Astrocyte of the cerebellum (primary cell): ENCODE measurements at regions not wholly inside any gene's neighbourhood (a gene's known extent, or its start where the extent isn't known, plus 50 kb on each side); places are given as distances from the start of the nearest gene placed in this dataset.

Experiments used
- DNase-seq: peaks from one replicate; pipeline ENCODE4 v3.0.0-alpha.2; 2011; ENCODE audit warnings: low read depth
- H3K4me3 ChIP-seq: 2 replicates; pipeline ENCODE4 v1.5.1; 2011; ENCODE audit warnings: mild to moderate bottlenecking, low read depth, low read length, moderate library complexity
- in situ Hi-C: cut with HindIII; loops from 2 replicates; pipeline ENCODE4 v1.10.0; 2017; ENCODE audit warnings: low sequenced_read_pairs
- TF ChIP-seq, protein P1 (sequence below): IDR thresholded peaks from 2 replicates; pipeline ENCODE4 v1.5.1; 2012; ENCODE audit warnings: low read length, low read depth, moderate library complexity, mild to moderate bottlenecking; ENCODE audit errors: missing control alignments

DNA sequence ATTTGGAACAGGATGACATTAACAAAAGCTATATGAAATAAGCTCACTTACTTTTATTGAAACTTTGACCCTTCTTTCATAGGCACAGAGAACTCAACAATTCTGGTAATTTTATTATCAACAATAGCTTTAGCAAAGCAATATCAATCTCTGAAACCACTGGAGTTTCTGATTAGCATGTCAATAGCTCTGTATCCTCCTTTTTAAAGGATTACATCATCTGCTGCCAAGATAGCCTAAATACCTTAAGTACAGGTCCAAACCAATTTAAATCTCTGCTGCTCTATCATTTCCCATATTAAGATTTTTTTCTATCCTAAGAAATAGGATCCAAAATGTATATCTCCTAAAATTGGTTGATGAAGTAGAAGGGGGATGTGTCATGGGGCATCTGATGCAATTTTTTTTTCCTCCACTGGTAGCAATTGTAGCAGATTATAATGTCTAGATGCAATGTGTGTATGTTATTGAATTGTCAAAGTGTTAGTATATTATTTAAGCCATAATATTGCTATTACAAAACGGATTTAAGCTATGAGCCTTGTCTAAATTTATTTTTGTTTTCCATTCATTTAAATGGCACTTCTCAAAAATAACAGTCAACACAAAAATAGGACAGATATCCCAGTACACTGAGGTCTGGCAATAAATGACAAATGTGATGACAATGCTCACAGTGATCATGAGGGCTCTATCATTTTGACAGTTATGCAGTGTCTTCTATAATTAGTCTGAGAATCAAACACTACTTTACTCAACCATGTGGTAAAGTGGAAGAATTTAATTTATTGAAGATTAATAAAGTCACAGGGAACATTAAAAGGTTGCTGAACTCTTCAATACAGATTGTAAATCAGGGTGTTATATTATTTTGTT, 328.4 kb downstream of the CDH7 start:
- DNase-seq = no peak
- TF ChIP-seq, protein P1, sequence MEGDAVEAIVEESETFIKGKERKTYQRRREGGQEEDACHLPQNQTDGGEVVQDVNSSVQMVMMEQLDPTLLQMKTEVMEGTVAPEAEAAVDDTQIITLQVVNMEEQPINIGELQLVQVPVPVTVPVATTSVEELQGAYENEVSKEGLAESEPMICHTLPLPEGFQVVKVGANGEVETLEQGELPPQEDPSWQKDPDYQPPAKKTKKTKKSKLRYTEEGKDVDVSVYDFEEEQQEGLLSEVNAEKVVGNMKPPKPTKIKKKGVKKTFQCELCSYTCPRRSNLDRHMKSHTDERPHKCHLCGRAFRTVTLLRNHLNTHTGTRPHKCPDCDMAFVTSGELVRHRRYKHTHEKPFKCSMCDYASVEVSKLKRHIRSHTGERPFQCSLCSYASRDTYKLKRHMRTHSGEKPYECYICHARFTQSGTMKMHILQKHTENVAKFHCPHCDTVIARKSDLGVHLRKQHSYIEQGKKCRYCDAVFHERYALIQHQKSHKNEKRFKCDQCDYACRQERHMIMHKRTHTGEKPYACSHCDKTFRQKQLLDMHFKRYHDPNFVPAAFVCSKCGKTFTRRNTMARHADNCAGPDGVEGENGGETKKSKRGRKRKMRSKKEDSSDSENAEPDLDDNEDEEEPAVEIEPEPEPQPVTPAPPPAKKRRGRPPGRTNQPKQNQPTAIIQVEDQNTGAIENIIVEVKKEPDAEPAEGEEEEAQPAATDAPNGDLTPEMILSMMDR = no peak
- in situ Hi-C loops = no loop called here
- no peak overlapping the region for H3K4me3 ChIP-seq

DNA sequence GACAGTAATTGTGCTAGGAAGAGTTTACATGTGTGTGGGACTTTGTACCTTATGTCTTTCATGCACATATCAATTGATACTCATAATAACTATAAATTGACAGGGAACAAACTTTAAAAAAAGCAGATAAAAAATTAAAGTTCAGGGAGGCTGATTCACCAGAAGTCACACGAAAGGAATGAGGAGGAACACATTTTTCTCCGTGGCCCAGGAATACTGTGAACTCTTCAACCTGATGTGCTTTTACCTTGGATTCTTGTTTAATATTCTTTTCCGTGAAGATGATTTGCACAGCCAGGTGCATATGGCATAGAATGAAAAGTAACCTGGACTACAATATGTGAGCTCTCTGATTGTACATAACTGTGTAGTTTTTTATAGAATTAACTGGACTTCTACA, 326.3 kb downstream of the CDH7 start:
- TF ChIP-seq, protein P1 = no peak
- DNase-seq = no peak
- in situ Hi-C loops = no loop called here
- no peak overlapping the region for H3K4me3 ChIP-seq

GRCh38 chr18:66066191-66066590, 315.4 kb downstream of the CDH7 start:
- in situ Hi-C loops = no loop called here
- TF ChIP-seq, protein P1 = no peak
- no peak overlapping the region for H3K4me3 ChIP-seq
- DNase-seq = no peak

GRCh38 chr18:66048406-66048805, 297.6 kb downstream of the CDH7 start:
- peak; percentile 1 for DNase-seq
- H3K4me3 ChIP-seq = no peak overlapping the region
- in situ Hi-C loops = no loop called here
- TF ChIP-seq, protein P1 = no peak

- in situ Hi-C loops = no loop called here
- TF ChIP-seq, protein P1 = no peak
- no peak for DNase-seq
- H3K4me3 ChIP-seq = no peak overlapping the region
These were observed 295.3 kb downstream of the CDH7 start for GRCh38 chr18:66046032-66046602.

GRCh38 chr18:66043009-66043408, 292.2 kb downstream of the CDH7 start:
- in situ Hi-C loops = no loop called here
- no peak for DNase-seq
- no peak overlapping the region for H3K4me3 ChIP-seq
- TF ChIP-seq, protein P1 = no peak
